SH-SY5Y (cell line): ENCODE measurements at regions not wholly inside any gene's neighbourhood (a gene's known extent, or its start where the extent isn't known, plus 50 kb on each side); places are given as distances from the start of the nearest gene placed in this dataset.

Source experiments
- GATA2 ChIP-seq: IDR thresholded peaks from 2 replicates; pipeline ENCODE4 v1.6.1; 2011; ENCODE audit warnings: mild to moderate bottlenecking, low read depth, low read length
- GATA3 ChIP-seq: IDR thresholded peaks from 2 replicates; pipeline ENCODE4 v1.6.1; 2011; ENCODE audit warnings: low read depth, mild to moderate bottlenecking, low read length, moderate library complexity

GRCh38 chr21:28380241-28380640 lies 612.4 kb downstream of the LTN1 start:
- TF ChIP-seq GATA2 (no peak), GATA3 (no peak)
